Glomerular visceral epithelial cell (primary cell): ENCODE measurements at regions not wholly inside any gene's neighbourhood (a gene's known extent, or its start where the extent isn't known, plus 50 kb on each side); places are given as distances from the start of the nearest gene placed in this dataset.

Experiments used
- DNase-seq: peaks from one replicate; pipeline ENCODE4 v3.0.0-alpha.2; 2016; ENCODE audit errors: extremely low spot score

DNA sequence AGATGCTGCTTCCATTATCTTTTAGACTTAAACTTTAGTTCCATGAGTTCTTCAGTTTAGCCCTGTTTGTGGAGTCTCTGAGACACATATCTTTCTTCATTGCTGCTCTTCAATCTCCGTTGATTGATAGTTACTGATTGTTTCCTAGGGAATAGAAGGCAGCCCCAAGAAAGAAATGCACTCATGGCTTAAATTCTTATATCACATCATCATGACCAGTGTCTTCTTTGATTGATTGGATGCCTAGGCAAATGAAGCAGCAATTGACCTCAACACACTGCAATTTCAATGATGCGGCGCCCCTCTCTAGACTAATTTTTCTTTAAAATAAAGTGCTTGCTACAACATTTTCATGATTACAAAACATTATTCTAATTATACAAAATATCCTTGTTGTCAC lies 576.5 kb upstream of the VSTM2A start:
- DNase-seq, result no peak

DNA sequence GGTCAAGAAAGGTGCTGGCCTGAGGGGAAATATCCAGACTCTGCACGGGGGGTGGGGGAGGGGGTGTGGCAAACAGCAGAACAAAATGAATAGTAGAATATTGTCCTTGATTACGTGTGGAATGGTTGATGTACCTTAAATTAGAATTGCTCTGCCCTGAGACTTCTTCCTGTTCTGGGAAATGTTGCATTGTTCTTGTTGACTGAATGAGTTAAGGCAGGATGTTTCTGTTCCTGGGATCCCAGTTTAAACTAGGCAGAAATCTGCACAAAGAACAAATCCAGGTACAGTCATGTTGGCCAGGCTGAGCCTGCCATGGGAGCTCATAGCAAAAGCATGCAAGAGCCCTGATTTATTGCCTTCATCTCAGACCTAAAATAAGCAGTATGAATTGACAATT lies 558.7 kb upstream of the VSTM2A start:
- DNase-seq, result no peak

DNA sequence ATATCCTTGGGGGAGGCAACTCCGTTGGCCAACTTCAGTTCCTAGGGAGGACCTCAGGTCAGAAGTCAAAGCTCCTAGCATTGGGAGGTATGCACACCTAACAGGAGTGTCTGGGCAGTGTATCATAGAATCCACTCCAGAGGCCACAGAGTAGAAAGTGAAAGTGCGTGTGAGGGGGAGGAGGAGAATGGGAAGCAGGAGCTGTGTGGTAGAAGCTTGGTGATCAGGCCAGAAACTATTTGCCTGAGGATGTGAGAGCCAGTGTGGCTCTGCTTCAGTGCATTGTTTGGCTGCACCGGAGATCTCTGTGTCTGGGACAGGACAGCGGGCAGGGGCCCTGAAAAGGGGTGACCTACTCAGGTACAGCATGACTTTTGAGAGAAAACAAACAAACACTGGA lies 557.4 kb upstream of the VSTM2A start:
- no peak for DNase-seq

DNA sequence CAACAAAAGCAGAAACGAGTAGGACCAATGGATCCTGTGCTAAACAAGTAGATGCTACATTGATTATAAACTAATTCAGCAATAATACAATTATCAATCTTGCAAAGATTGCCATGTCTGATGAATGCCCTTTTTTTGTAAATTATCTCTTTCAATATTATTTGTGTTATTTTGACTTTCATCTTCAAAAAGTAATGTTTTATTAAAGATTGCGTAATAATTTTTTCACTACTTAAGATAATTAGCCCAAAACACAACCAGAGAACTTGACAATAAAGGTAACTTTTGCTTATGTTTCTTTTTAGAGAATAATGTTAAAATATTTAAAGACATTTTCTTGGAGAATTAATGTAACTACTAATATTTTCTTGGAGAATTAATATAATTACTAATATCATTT lies 553.8 kb upstream of the VSTM2A start:
- no peak for DNase-seq

DNA sequence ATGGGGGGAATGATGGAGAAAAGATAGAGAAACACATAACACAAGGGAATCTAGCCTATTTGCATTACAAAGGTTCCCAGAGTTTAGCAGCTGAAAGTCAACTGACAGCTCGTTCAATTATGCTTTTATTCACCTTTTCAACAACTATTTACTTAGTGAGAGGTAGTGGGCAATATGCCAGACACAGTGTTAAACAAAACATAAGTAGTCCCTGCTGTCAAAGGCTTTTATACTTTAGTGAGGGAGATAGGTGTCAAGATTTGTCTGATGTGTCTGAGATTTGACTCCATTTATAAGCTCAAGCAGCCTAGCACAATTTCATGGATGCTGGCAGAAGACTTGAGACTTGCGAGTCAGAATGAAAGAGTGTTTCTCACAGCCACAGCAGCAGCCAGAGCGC lies 549.0 kb upstream of the VSTM2A start:
- DNase-seq, result no peak

DNA sequence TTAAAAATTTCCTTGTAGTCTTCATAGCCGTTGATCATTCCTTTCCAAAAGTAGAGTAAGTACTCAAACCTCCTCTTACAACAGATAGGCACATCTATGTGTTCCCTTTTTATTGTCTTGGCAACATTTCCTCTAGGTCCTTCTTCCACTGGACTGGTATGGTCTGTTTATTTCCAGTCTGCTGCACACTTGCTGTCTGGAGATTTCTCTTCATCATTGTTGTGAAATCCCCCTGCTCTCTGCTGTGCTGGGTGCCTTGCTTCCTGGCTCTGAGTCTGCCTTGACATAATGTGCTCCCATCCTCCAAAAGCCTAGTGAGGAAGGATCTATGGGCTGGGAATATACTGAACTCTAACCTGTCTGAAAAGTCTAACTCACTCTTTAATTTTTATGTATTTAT lies 545.3 kb upstream of the VSTM2A start:
- no peak for DNase-seq

DNA sequence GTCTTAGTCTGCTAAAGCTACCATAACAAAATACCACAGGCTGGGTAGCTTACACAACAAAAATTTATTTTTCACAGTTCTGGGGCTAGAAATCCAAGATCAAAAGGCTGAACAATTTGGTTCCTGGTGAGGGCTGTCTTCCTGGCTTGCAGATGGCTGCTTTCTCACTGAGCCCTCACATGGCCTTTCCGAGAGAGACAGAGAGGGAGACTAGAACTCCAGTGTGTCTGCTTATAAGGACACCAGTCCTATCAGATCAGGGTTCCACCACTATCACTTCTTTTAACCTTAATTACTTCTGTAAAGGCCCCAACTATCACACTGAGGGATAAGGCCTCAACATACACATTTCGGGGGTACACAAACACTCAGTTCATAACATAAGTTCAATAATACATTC lies 527.4 kb upstream of the VSTM2A start:
- no peak for DNase-seq

DNA sequence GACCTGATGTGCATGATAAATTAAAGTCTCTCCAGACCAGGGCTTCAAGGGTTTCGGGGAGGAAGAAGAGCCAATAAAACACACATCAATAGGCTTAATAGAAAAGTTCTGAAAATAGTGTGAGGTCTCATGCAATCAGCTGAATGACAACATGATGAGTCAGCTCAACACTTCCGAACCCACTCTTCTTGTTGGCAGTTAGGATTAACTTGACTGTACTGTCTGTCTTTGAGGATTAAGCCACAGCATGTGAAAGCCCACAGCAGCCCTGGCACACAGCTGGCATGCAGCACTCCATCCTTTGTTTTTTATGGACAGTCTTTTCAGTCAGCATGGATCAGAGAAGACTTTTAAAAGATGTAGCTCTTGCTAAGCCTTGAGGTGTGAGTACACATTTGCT lies 526.9 kb upstream of the VSTM2A start:
- no peak for DNase-seq

DNA sequence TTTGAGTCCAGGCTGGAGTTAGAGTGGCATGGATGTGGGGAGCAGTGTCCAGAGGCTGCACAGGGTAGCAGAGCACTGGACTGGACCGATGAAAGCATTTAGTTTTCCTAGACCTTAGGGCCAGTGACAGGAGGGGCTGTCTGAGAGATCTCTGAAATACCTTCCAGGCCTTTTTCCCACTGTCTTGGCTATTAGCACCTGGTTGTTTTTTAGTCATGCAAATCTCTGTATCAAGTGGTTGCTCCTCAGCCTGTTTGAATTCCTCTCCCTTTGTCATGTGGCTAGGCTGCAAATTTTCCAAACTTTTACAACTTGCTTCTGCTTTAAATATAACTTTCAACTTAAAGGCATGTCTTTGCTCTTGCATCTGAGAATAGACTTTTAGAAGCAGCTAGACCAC lies 504.3 kb upstream of the VSTM2A start:
- DNase-seq, result no peak

DNA sequence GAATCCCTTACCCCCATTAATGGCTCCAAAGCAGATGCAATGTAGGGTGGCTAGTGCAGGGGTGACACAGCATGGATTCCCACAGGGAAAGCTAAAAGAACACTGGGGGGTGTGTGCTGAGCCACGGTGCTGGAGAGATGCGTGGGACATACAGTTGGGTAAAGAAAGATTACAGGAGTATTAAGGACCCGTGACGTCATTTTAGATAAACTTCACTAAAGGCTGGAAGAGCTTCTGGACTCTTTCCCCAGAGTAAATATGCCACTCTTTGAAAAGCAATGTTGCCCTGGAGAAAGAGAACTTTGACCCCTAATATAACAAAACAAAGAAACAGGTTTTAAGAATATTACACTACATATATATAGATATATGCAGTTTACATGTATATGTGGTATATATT lies 481.5 kb upstream of the VSTM2A start:
- DNase-seq, result no peak

DNA sequence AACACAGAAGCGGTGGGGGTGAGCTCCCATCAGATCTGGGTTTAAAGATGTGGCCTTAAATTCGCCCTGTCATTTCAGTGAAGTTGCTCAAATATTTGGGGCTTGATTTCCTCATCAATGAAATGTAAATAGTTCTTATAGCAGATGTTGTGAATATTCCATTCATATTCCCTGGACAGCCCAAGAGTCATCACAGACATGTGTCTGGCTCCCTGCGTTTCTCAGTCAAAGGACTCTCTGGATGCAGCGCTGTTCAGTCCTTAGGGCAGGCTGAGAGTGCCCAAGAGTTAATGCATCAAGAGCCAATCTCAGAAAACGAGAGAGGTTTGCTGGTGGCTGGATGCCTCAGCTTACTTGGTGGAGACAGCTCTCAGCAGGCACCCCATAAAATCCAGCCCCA lies 475.5 kb upstream of the VSTM2A start:
- no peak for DNase-seq

DNA sequence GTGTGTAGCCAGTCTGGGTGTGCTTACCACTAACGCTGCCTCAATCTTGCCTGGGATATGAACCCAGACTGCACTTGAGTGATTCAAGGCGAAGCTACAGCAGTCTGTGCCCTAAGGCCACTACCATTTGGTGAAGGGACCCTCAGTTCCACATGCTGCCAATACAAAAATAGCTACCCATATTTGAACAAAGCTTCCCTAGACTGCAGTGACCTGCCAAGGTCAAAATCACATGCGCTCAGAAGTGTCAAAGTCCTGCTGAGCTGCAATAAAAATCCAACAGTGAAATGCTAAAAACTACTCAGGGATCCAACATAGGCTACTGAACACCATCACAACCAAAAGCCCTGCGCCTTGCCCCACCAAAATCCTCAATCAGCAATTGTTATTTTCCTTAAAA lies 472.3 kb upstream of the VSTM2A start:
- no peak for DNase-seq

DNA sequence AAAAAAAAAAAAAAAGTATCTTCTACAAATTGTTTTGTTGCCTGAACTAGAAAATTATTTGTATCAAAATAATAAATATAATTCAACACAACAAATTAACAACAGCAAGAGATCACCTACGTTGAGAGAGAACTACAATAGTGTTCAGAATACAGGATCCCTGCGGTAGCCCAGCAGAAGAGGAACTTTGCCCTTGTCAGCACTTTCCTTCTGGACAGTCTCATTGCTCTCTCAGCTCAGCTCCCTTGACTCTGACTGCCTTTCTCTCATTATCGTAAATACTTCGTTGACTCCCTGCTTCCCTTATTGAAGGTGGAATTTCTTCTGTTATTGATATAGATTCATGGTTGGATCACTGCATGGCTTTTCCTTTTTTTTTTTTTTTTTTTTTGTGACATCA lies 469.5 kb upstream of the VSTM2A start:
- no peak for DNase-seq

DNA sequence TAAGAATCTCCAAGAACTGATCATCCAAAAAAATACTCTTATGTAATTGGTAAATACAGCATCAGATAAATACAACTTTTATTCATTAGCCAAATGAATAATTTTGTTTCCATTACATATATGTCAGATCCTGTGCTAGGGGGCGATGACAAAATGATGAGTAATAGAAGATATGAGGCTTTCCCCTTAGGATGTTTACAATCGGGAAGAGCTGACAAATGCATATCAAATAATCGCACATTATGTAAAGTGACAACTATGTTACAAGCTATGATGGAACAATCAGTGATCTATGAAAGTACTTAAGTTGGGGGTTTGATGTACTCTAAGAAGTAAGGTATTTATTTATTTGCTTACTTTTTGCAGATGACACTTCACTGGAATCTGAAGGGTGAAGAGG lies 465.6 kb upstream of the VSTM2A start:
- no peak for DNase-seq

DNA sequence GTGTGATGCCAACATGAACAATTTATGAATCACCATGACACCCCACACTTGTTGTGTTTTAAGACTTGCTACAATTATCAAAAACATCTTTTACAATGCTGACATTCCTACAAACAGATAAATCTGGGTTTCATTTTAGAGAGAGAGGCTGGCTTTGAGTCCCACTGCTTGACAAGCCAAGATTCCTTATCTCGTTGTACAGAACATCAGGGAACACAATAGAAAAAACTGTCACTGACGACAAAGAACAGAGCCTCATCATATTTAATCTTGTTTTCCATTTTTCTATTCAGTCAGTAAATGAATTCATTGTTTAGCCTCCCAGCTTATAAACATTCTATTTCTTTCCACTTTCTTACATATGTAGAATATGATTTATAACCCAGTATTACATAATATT lies 461.6 kb upstream of the VSTM2A start:
- DNase-seq, result no peak

DNA sequence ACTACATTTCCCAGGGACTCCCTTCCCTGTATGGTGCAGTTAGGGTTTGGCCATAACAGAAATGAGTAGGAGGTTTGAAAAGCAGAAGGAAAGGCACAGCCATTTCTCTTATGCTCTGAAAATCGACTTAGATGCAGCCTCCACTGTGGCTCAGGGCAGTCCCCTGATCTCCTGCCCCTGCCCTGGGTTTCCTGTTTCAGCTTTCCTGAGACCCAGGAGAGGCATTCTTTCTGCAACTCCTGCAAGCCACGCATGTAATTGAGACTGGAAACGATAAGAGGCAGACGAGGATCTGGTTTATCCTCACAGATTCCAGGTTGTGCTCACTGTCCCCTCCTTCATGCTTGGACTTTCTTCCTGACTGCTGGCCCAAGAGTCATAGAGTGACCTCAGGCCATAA lies 461.2 kb upstream of the VSTM2A start:
- no peak for DNase-seq

DNA sequence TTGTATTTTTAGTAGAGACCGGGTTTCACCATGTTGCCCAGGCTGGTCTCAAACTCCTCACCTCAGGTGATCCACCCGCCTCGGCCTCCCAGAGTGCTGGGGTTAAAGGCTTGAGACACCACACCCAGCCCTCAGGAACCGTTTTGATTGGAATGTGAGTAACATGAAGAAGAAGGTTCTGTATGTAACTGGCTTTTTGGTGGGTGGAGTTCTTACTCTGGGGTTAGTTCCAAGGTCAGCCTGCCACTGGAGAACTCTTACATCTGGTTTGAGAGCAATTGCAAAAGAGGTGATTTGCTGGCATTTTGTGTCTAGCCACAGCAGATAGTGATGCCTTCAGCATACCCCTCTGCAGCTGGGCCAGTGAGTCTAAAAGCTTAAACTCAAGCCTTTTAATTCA lies 457.8 kb upstream of the VSTM2A start:
- DNase-seq, result no peak

DNA sequence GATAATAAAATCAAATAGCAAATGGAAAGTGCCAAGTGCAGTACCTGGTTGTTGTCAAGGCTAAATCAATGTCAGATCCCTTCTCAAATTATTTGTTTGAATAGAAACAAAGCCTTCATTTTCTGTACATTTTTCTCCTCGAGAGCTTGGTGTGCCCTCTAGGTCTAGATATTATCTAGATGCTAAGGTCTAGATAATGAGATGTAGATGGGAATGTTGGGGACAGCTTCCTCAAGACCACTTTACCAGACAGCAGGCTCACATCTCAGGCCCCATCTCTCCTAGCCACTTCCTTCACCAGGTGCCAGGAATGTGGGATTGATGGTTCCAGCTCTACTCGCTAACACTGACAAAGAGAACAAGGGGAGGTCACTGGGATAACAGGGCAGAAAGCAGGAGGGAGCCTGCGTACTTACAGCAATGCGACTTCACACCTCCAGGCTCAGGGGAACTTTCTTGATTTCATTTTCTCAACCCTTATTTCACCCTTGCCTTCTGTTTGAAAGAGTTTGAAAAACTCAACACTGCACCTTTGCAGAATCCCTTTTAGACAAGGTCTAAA lies 451.4 kb upstream of the VSTM2A start:
- no peak for DNase-seq

DNA sequence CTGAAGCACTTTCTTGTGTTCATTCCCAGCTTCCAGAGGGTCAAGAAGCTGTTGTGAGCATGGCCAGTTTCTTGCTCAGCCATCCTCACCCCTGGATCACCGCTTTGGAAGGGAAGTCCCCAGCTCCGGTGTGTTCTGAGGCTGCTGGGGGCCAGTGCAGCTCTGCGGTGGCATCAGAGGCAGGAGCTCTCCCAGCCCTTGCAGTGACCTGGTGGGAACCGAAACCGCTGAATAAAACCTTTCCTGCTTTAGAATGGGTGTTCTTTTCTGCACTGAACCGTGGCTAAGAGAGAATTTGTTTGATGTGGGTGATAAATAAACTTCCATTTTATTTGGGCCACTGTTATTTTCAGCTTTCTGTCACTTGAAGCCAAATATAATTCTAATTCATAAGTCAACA lies 450.9 kb upstream of the VSTM2A start:
- DNase-seq, result no peak

DNA sequence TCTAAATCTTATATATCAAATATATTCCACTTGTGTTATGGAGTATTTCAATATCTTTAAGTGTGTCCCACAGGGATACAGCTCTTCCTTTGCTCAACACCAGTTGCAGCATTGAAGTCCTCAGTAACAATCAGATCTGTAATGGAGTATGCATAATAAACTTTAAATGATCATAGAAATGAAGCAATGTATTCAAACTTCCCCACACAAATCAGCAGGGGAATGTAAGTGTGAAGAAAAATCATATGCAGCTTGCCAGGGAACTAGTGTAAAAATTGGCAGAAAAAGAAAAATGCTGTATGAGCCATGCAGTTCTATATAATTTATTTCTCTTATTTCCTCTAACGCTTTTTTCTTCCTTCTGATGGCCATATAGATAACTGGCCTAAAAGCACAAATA lies 444.3 kb upstream of the VSTM2A start:
- no peak for DNase-seq

DNA sequence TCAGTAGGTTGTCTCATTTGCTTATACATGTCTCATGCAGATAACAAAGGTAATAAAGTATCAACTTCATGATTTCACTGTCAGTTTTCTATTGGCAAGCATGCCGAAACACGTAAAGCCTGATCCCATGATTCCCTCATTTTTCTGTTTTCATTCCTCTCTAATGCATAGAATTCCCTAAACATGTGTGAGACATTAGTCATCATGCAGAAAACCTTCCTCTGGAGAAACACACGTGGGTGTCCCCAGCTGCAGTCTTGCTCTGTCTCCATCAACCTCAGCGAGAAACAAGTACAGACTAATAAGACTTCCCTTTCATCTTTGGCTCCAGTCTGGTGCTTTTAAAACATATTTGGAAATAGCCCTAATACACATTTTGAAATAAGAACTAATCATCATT lies 432.7 kb upstream of the VSTM2A start:
- no peak for DNase-seq

DNA sequence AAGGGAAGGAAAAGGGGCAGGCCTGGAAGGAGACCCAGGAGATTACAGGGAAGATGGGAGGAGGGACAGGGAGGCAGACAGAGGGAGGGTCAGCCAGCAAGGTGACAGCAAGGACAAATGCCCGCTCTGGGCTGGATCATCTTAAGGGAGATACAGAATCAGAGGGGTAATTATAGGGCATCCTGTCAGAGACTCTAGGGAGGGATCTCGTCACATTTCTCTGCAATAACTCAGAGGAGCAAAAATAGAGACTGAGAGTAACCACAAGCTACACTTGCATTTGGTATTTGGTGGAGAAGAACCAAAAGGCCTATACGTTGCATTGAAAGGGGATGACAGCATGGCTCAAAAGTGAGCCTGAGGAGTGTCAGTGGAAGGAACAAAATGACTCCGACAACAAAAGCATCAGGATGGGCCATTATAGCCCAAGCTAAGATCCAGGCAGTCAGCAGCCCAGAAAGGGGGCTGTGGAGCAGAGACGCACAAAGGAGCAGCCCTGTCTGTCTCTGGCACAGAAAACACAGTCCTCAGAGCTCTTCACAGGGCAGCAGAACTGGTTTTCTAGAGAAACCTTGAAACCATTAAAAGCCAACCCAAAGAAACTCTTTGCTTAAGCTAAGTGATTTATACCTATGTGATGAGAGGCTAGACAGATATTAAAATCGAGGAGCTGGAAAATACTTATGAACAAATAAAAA lies 430.2 kb upstream of the VSTM2A start:
- DNase-seq, result no peak

DNA sequence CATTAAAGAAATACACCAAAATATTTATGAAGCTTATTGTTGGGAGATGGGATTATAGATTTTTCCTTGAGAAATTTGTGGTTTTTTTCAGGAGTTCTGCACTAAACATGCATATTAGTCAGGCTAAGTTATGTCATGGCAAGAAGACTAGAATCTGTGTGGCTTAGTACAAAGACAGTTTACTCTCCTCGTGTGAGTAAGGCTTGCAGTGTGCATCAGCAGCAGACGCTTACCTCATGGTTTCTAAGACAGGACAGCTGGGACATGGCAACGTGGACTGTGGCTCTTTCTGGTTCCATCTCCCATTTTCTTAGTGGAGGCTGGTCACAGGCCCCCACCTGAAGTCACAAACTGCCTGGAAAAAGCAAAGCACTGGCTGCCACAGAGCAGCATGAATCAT lies 429.6 kb upstream of the VSTM2A start:
- no peak for DNase-seq

DNA sequence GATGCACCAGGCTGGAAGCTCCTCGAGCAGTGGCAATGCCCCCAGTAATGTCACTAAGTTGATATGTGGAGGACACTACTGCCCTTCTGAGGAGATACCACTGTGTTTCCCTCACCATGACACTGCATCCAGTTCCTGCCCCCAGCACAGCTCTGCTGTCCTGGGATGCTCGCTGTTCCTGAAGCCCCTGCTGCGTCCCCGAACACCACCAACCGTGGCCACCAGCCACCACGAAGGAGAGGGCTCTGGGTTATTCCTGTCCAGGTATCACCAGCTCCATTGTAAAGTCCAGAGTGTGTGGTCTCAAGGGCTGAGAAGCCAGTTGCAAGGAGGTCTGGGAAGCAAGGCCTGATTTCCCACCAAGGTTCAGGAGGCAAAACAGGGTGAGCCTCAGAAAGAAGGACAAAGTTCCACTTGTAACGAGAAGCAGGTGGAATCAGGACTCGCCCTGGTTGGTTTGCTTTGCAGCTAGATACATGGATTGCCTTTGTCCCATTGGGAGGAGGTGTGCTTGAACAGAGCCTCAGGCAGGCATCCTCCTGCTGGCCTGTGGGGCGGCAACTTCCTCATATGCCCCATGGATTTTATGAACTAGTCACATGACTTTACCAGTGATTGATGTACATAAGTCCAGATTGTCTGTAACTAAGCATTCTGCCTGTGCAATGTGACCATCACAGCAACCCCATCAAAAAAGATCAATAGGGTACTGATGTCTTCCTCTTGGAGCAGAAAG lies 427.0 kb upstream of the VSTM2A start:
- DNase-seq, result no peak
